Esophagus muscularis mucosa (tissue), 4 donors: ENCODE measurements at regions not wholly inside any gene's neighbourhood (a gene's known extent, or its start where the extent isn't known, plus 50 kb on each side); places are given as distances from the start of the nearest gene placed in this dataset.

Experiments
- CTCF ChIP-seq, 3 experiments: fragments of 200-600 bp in 2 of 3; fragments of 450-650 bp in 1 of 3; sonication (generic) in 2 of 3; IDR thresholded peaks; one replicate each; pipeline ENCODE4 v1.5.1; 2017 to 2019; ENCODE audit warnings: antibody characterized with exemption in 3 of 3, mild to moderate bottlenecking in 2 of 3, moderate library complexity in 1 of 3
- EP300 ChIP-seq: sonication (generic); formaldehyde crosslinking; IDR thresholded peaks from one replicate; pipeline ENCODE4 v1.6.1; 2017; ENCODE audit warnings: antibody characterized with exemption
- POLR2AphosphoS5 ChIP-seq, 2 donors: sonication (generic); formaldehyde crosslinking; IDR thresholded peaks; one replicate each; pipeline ENCODE4 v1.6.1; 2017; ENCODE audit warnings: antibody characterized with exemption in 2 of 2

GRCh38 chr9:115275753-115276152 lies 157.8 kb upstream of the TNC start:
- TF ChIP-seq CTCF (IDR thresholded peaks at IDR 0.05), result no peak
- no peak for TF ChIP-seq POLR2AphosphoS5 (IDR thresholded peaks at IDR 0.05)
- no peak for TF ChIP-seq EP300
